ENCODE measurements at regions not wholly inside any gene's neighbourhood (a gene's known extent, or its start where the extent isn't known, plus 50 kb on each side); places are given as distances from the start of the nearest gene placed in this dataset.

- H3K27ac Mint-ChIP-seq = no peak overlapping the region
- 0 out of 2 replicates have a peak, but pooled peaks cover 3% of the 10 kb centered on the region for H3K9me3 Mint-ChIP-seq
- no peak overlapping the region for H3K4me3 Mint-ChIP-seq
- 0 out of 2 replicates have a peak, but pooled peaks cover 4% of the 10 kb centered on the region for H3K4me1 Mint-ChIP-seq
- ATAC-seq (no peak), DNase-seq (ENCODE audit: low spot score) (no peak)
- ChIA-PET POLR2A (no interaction called here), CTCF (no interaction called here)
- no peaks in the 10 kb centered on the region for H3K27me3 Mint-ChIP-seq (ENCODE audit: low read depth)
- H3K36me3 Mint-ChIP-seq = no peaks in the 10 kb centered on the region
- TF ChIP-seq NR1H2 (CRISPR knock-in tag; IDR thresholded peaks at IDR 0.05) (no peak), FOXJ3 (CRISPR knock-in tag; IDR thresholded peaks at IDR 0.05; ENCODE audit: borderline replicate concordance) (no peak)
These were observed 155.8 kb upstream of the THUMPD2 start for GRCh38 chr2:39934851-39935250.

GRCh38 chr2:39933196-39933595 is 154.1 kb upstream of the THUMPD2 start:
- DNase-seq (ENCODE audit: low spot score) = no peak
- ChIA-PET POLR2A (no interaction called here), CTCF (no interaction called here)
- no peak overlapping the region for H3K27ac Mint-ChIP-seq
- 0 out of 2 replicates have a peak, but pooled peaks cover 3% of the 10 kb centered on the region for H3K9me3 Mint-ChIP-seq
- no peak overlapping the region for H3K4me3 Mint-ChIP-seq
- no peaks in the 10 kb centered on the region for H3K4me1 Mint-ChIP-seq
- no peaks in the 10 kb centered on the region for H3K27me3 Mint-ChIP-seq (ENCODE audit: low read depth)
- no peak for ATAC-seq
- TF ChIP-seq EMX1 (CRISPR knock-in tag; IDR thresholded peaks at IDR 0.05) = no peak
- TF ChIP-seq, protein P1, sequence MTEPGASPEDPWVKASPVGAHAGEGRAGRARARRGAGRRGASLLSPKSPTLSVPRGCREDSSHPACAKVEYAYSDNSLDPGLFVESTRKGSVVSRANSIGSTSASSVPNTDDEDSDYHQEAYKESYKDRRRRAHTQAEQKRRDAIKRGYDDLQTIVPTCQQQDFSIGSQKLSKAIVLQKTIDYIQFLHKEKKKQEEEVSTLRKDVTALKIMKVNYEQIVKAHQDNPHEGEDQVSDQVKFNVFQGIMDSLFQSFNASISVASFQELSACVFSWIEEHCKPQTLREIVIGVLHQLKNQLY (CRISPR knock-in tag; IDR thresholded peaks at IDR 0.05) = no peak
- TF ChIP-seq ZNF396 (CRISPR knock-in tag; IDR thresholded peaks at IDR 0.05; ENCODE audit: borderline replicate concordance) = no peak
- TF ChIP-seq SMAD3 (CRISPR knock-in tag; IDR thresholded peaks at IDR 0.05; ENCODE audit: borderline replicate concordance) = no peak
- no peak for TF ChIP-seq ZNF317 (CRISPR knock-in tag; IDR thresholded peaks at IDR 0.05; ENCODE audit: borderline replicate concordance, low read depth)
- no peak for TF ChIP-seq ZNF425 (CRISPR knock-in tag; conservative IDR thresholded peaks at IDR 0.05)
- no peak for TF ChIP-seq SOX15 (CRISPR knock-in tag; IDR thresholded peaks at IDR 0.05)
- TF ChIP-seq ATF1 (CRISPR knock-in tag; IDR thresholded peaks at IDR 0.05) = no peak
- TF ChIP-seq IRF2 (CRISPR knock-in tag; IDR thresholded peaks at IDR 0.05; ENCODE audit: borderline replicate concordance, low read depth) = no peak
- TF ChIP-seq ZNF263 (CRISPR knock-in tag; IDR thresholded peaks at IDR 0.05; ENCODE audit: low read depth) = no peak
- no peak for TF ChIP-seq CREM (CRISPR knock-in tag; IDR thresholded peaks at IDR 0.05)
- TF ChIP-seq ZMAT4 (CRISPR knock-in tag; IDR thresholded peaks at IDR 0.05) = no peak
- no peak for TF ChIP-seq ERG (CRISPR knock-in tag; IDR thresholded peaks at IDR 0.05)
- TF ChIP-seq, protein P2, sequence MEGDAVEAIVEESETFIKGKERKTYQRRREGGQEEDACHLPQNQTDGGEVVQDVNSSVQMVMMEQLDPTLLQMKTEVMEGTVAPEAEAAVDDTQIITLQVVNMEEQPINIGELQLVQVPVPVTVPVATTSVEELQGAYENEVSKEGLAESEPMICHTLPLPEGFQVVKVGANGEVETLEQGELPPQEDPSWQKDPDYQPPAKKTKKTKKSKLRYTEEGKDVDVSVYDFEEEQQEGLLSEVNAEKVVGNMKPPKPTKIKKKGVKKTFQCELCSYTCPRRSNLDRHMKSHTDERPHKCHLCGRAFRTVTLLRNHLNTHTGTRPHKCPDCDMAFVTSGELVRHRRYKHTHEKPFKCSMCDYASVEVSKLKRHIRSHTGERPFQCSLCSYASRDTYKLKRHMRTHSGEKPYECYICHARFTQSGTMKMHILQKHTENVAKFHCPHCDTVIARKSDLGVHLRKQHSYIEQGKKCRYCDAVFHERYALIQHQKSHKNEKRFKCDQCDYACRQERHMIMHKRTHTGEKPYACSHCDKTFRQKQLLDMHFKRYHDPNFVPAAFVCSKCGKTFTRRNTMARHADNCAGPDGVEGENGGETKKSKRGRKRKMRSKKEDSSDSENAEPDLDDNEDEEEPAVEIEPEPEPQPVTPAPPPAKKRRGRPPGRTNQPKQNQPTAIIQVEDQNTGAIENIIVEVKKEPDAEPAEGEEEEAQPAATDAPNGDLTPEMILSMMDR (IDR thresholded peaks at IDR 0.05) = no peak
- no peak for TF ChIP-seq NR3C1 (CRISPR knock-in tag; conservative IDR thresholded peaks at IDR 0.05; ENCODE audit: low read depth)
- H3K36me3 Mint-ChIP-seq = no peaks in the 10 kb centered on the region

GRCh38 chr2:39932198-39932597 is 153.1 kb upstream of the THUMPD2 start:
- ATAC-seq = no peak
- no peak overlapping the region for H3K27ac Mint-ChIP-seq
- ChIA-PET CTCF (no interaction called here), POLR2A (no interaction called here)
- H3K4me1 Mint-ChIP-seq = no peaks in the 10 kb centered on the region
- no peak for DNase-seq (ENCODE audit: low spot score)
- H3K4me3 Mint-ChIP-seq = no peak overlapping the region
- 0 out of 2 replicates have a peak, but pooled peaks cover 3% of the 10 kb centered on the region for H3K9me3 Mint-ChIP-seq
- no peaks in the 10 kb centered on the region for H3K36me3 Mint-ChIP-seq
- no peaks in the 10 kb centered on the region for H3K27me3 Mint-ChIP-seq (ENCODE audit: low read depth)
- TF ChIP-seq ATF1 (CRISPR knock-in tag; IDR thresholded peaks at IDR 0.05) (no peak), TCF7 (CRISPR knock-in tag; IDR thresholded peaks at IDR 0.05; ENCODE audit: low read depth) (no peak), NR1H2 (CRISPR knock-in tag; IDR thresholded peaks at IDR 0.05) (no peak), CREB1 (CRISPR knock-in tag; IDR thresholded peaks at IDR 0.05) (no peak), SMAD3 (CRISPR knock-in tag; IDR thresholded peaks at IDR 0.05; ENCODE audit: borderline replicate concordance) (no peak), OVOL2 (CRISPR knock-in tag; IDR thresholded peaks at IDR 0.05; ENCODE audit: borderline replicate concordance) (no peak)
- TF ChIP-seq, protein P3, sequence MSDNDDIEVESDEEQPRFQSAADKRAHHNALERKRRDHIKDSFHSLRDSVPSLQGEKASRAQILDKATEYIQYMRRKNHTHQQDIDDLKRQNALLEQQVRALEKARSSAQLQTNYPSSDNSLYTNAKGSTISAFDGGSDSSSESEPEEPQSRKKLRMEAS (CRISPR knock-in tag; IDR thresholded peaks at IDR 0.05) = no peak
- TF ChIP-seq, protein P4, sequence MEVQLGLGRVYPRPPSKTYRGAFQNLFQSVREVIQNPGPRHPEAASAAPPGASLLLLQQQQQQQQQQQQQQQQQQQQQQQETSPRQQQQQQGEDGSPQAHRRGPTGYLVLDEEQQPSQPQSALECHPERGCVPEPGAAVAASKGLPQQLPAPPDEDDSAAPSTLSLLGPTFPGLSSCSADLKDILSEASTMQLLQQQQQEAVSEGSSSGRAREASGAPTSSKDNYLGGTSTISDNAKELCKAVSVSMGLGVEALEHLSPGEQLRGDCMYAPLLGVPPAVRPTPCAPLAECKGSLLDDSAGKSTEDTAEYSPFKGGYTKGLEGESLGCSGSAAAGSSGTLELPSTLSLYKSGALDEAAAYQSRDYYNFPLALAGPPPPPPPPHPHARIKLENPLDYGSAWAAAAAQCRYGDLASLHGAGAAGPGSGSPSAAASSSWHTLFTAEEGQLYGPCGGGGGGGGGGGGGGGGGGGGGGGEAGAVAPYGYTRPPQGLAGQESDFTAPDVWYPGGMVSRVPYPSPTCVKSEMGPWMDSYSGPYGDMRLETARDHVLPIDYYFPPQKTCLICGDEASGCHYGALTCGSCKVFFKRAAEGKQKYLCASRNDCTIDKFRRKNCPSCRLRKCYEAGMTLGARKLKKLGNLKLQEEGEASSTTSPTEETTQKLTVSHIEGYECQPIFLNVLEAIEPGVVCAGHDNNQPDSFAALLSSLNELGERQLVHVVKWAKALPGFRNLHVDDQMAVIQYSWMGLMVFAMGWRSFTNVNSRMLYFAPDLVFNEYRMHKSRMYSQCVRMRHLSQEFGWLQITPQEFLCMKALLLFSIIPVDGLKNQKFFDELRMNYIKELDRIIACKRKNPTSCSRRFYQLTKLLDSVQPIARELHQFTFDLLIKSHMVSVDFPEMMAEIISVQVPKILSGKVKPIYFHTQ (CRISPR knock-in tag; IDR thresholded peaks at IDR 0.05) = no peak

Data from WTC11 (cell line).